B cell (primary cell): ENCODE measurements at regions not wholly inside any gene's neighbourhood (a gene's known extent, or its start where the extent isn't known, plus 50 kb on each side); places are given as distances from the start of the nearest gene placed in this dataset.

Source experiments
- ATAC-seq: fragments of 200-7000 bp; cut with Tn5 transposase; one replicate; pipeline ENCODE4 v1.10.0; 2021; ENCODE audit warnings: low read depth, mild to moderate bottlenecking, moderate number of reproducible peaks, moderate library complexity
- CTCF ChIA-PET: fragments of 350-600 bp; sonication (Branson Sonifier 250); formaldehyde crosslinking; loops from one replicate; lab custom pipeline; 2021; ENCODE audit warnings: antibody characterized with exemption, inconsistent platforms; lab: Charles Lee
- POLR2A ChIA-PET: fragments of 350-600 bp; sonication (Branson Sonifier 250); formaldehyde crosslinking; loops from one replicate; lab custom pipeline; 2021; ENCODE audit warnings: antibody characterized with exemption; lab: Charles Lee
- DNase-seq: peaks from one replicate; pipeline ENCODE4 v3.0.0; 2013
- H2AFZ ChIP-seq: 2 replicates; pipeline ENCODE4 v1.6.1; 2012; ENCODE audit warnings: mild to moderate bottlenecking, low read depth, low read length; ENCODE audit not compliant: insufficient read depth, poor library complexity, severe bottlenecking
- H3K27ac ChIP-seq, 2 donors: 1 replicate in 1 of 2; 2 replicates in 1 of 2; pipeline ENCODE4 v1.5.1; 2012 to 2013; ENCODE audit warnings: low read length in 2 of 2, mild to moderate bottlenecking in 2 of 2, moderate library complexity in 1 of 2
- H3K27me3 ChIP-seq, 4 experiments: fragments of 200-600 bp in 1 of 4; sonication (generic) in 1 of 4; replicated peaks in 1 of 4; 1 replicate in 2 of 4; 2 replicates in 2 of 4; pipeline versions ENCODE4 v1.6.1 to v1.7.0; 2013 to 2016; ENCODE audit warnings: low read length in 3 of 4, mild to moderate bottlenecking in 2 of 4, mixed read lengths in 1 of 4, moderate library complexity in 1 of 4; ENCODE audit not compliant: insufficient read depth in 4 of 4, control insufficient read depth in 3 of 4; ENCODE audit errors: control extremely low read depth in 1 of 4
- H3K36me3 ChIP-seq, 2 experiments: replicated peaks in 1 of 2; 1 replicate in 1 of 2; 2 replicates in 1 of 2; pipeline versions ENCODE4 v1.6.1 to v1.7.1; 2013; ENCODE audit warnings: low read length in 1 of 2; ENCODE audit not compliant: insufficient read depth in 2 of 2, control insufficient read depth in 1 of 2; ENCODE audit errors: control extremely low read depth in 1 of 2, extremely low read depth in 1 of 2
- H3K4me1 ChIP-seq, 2 donors: fragments of 200-600 bp in 1 of 2; sonication (generic) in 1 of 2; 1 replicate in 1 of 2; 2 replicates in 1 of 2; pipeline versions ENCODE4 v1.5.1 to v1.6.1; 2013 to 2017; ENCODE audit warnings: low read length in 2 of 2; ENCODE audit not compliant: control insufficient read depth in 2 of 2, insufficient read depth in 2 of 2
- H3K4me2 ChIP-seq: replicated peaks from 2 replicates; pipeline ENCODE3; 2012; ENCODE audit warnings: mild to moderate bottlenecking, low read depth, low read length; ENCODE audit not compliant: poor library complexity, severe bottlenecking
- H3K4me3 ChIP-seq, 5 experiments: fragments of 200-600 bp in 1 of 5; sonication (generic) in 1 of 5; 1 replicate in 3 of 5; 2 replicates in 2 of 5; pipeline versions ENCODE4 v1.5.1 to v1.7.0; 2011 to 2016; ENCODE audit warnings: low read length in 4 of 5, mild to moderate bottlenecking in 4 of 5, low read depth in 2 of 5, control low read depth in 1 of 5, moderate library complexity in 1 of 5; ENCODE audit not compliant: insufficient read depth in 1 of 5; ENCODE audit errors: control extremely low read depth in 1 of 5, extremely low read depth in 1 of 5
- H3K79me2 ChIP-seq: fragments of 200-600 bp; sonication (generic); one replicate; pipeline ENCODE4 v1.6.0; 2016; ENCODE audit warnings: low read length; ENCODE audit not compliant: control insufficient read depth, insufficient read depth
- H3K9ac ChIP-seq: fragments of 200-600 bp; sonication (generic); 2 replicates; pipeline ENCODE4 v1.6.1; 2017; ENCODE audit warnings: mild to moderate bottlenecking, low read length, moderate library complexity
- H3K9me3 ChIP-seq, 3 donors: one replicate each; pipeline versions ENCODE4 v1.6.1 to v1.7.1; 2013; ENCODE audit warnings: low read length in 2 of 3; ENCODE audit not compliant: control insufficient read depth in 2 of 3, insufficient read depth in 1 of 3; ENCODE audit errors: control extremely low read depth in 1 of 3
- H4K20me1 ChIP-seq: 2 replicates; pipeline ENCODE4 v1.6.0; 2012; ENCODE audit warnings: mild to moderate bottlenecking, low read length; ENCODE audit not compliant: insufficient read depth, control insufficient read depth, poor library complexity, severe bottlenecking
- H3K27ac Mint-ChIP-seq: one replicate; pipeline ENCODE4 v1.8.0; 2021; ENCODE audit warnings: mixed read lengths
- H3K27me3 Mint-ChIP-seq: one replicate; pipeline ENCODE4 v1.8.0; 2021; ENCODE audit warnings: mixed read lengths
- H3K4me1 Mint-ChIP-seq: one replicate; pipeline ENCODE4 v1.8.0; 2021; ENCODE audit warnings: mixed read lengths
- H3K4me3 Mint-ChIP-seq: one replicate; pipeline ENCODE4 v1.8.0; 2021; ENCODE audit warnings: mixed read lengths
- H3K9me3 Mint-ChIP-seq: one replicate; pipeline ENCODE4 v1.8.0; 2022; ENCODE audit warnings: mixed read lengths; ENCODE audit not compliant: insufficient read depth
- EZH2 ChIP-seq: IDR thresholded peaks from 2 replicates; pipeline ENCODE4 v1.6.1; 2012; ENCODE audit warnings: borderline replicate concordance, low read depth, mild to moderate bottlenecking, moderate library complexity, low read length; ENCODE audit not compliant: insufficient read depth, poor library complexity, severe bottlenecking
- WGBS: methylation state at CpG from one replicate; pipeline ENCODE4 v1.1.5; 2013; ENCODE audit warnings: missing lambda C conversion rate; ENCODE audit not compliant: insufficient coverage; 5-methylcytosine and 5-hydroxymethylcytosine counted together
- intact Hi-C: fragments of 100-400 bp; cut with micrococcal nuclease; formaldehyde crosslinking; loops from one replicate; pipeline ENCODE4 v1.10.0; 2022
- TF ChIP-seq, protein P1 (sequence below): fragments of 200-600 bp; IDR thresholded peaks from one replicate; pipeline ENCODE4 v1.8.0; 2022; ENCODE audit warnings: antibody characterized with exemption, mild to moderate bottlenecking

DNA sequence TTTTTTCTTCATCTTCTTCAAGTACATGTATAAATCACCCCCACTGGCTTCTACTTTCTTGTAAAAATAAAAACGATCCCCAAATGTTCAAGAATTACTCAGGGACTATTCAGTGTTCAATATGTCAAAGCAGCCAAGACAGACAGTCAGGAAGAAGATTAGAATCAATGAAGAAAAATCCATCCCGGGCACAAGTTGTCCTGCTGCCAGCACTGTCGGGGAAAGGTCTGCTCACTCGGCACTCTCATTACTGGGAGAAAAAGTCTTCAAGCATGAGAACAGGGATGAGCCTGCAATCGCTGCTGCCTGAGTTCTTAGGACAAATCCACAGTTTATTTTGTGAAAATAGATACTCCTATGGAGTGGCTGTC lies 482.8 kb upstream of the KLHL29 start:
- Histone ChIP-seq H3K79me2 (no peaks in the 10 kb centered on the region), H3K4me1 (no peaks in the 10 kb centered on the region), H3K9ac (no peak overlapping the region), H3K27me3 (no peaks in the 10 kb centered on the region), H3K9me3 (no peaks in the 10 kb centered on the region), H2AFZ (no peak overlapping the region), H3K4me2 (no peak overlapping the region), H3K36me3 (no peaks in the 10 kb centered on the region), H3K27ac (no peak overlapping the region), H4K20me1 (no peaks in the 10 kb centered on the region), H3K4me3 (no peak overlapping the region)
- DNase-seq (no peak), ATAC-seq (no peak)
- H3K4me3 Mint-ChIP-seq = no peak overlapping the region
- intact Hi-C loops = no loop called here
- no peaks in the 10 kb centered on the region for H3K4me1 Mint-ChIP-seq
- TF ChIP-seq, protein P1, sequence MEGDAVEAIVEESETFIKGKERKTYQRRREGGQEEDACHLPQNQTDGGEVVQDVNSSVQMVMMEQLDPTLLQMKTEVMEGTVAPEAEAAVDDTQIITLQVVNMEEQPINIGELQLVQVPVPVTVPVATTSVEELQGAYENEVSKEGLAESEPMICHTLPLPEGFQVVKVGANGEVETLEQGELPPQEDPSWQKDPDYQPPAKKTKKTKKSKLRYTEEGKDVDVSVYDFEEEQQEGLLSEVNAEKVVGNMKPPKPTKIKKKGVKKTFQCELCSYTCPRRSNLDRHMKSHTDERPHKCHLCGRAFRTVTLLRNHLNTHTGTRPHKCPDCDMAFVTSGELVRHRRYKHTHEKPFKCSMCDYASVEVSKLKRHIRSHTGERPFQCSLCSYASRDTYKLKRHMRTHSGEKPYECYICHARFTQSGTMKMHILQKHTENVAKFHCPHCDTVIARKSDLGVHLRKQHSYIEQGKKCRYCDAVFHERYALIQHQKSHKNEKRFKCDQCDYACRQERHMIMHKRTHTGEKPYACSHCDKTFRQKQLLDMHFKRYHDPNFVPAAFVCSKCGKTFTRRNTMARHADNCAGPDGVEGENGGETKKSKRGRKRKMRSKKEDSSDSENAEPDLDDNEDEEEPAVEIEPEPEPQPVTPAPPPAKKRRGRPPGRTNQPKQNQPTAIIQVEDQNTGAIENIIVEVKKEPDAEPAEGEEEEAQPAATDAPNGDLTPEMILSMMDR = no peak
- TF ChIP-seq EZH2 = no peak
- ChIA-PET CTCF (no interaction called here), POLR2A (no interaction called here)
- no peaks in the 10 kb centered on the region for H3K27me3 Mint-ChIP-seq
- H3K27ac Mint-ChIP-seq = no peak overlapping the region
- 76% methylated on average over 3 of the region's 5 CpGs for WGBS
- no peaks in the 10 kb centered on the region for H3K9me3 Mint-ChIP-seq

DNA sequence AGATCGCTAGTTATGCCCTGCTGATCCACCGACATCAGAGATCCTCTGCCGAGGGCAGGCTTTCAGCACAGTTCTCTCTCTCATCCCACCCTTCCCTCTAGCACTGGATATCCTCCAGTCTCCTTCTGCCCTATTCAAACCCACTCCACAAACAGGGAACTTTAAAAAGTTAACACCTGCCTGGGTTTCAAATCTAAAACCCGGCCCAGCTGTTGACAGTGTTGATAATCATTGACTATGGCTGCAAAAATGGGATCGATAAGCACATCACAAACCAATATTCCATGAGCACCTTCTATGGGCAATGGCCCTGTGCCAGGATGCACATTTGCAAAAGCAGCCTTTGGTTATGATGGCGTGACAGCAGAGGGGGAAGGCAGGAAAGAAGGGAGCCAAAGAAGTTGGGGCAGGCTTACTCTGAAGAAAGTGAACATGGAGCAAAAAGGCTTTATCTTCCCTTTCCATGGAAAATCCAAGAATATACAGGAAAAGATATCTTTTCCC lies 482.3 kb upstream of the KLHL29 start:
- no peaks in the 10 kb centered on the region for H3K36me3 ChIP-seq
- no peak overlapping the region for H3K4me2 ChIP-seq
- Mint-ChIP-seq H3K9me3 (no peaks in the 10 kb centered on the region), H3K4me3 (no peak overlapping the region), H3K27me3 (no peaks in the 10 kb centered on the region), H3K4me1 (no peaks in the 10 kb centered on the region), H3K27ac (no peak overlapping the region)
- CTCF ChIA-PET = no interaction called here
- intact Hi-C loops = no loop called here
- whole genome bisulfite sequencing = 100% methylated on average over 5 of the region's 6 CpGs
- H3K9me3 ChIP-seq = no peaks in the 10 kb centered on the region
- TF ChIP-seq EZH2 = no peak
- TF ChIP-seq, protein P1 = no peak
- no peaks in the 10 kb centered on the region for H3K79me2 ChIP-seq
- no peak overlapping the region for H3K9ac ChIP-seq
- no peak overlapping the region for H3K27ac ChIP-seq
- no peaks in the 10 kb centered on the region for H3K27me3 ChIP-seq
- H4K20me1 ChIP-seq = no peaks in the 10 kb centered on the region
- H3K4me3 ChIP-seq = no peak overlapping the region
- DNase-seq = no peak
- no peaks in the 10 kb centered on the region for H3K4me1 ChIP-seq
- no peak overlapping the region for H2AFZ ChIP-seq
- POLR2A ChIA-PET = no interaction called here
- ATAC-seq = no peak
